ENCODE measurements at regions not wholly inside any gene's neighbourhood (a gene's known extent, or its start where the extent isn't known, plus 50 kb on each side); places are given as distances from the start of the nearest gene placed in this dataset.
"Not testable (repeated sequence)": the region's sequence is repeated elsewhere in the genome, so short reads cannot be mapped to it uniquely, and the experiment has no call there.

DNA sequence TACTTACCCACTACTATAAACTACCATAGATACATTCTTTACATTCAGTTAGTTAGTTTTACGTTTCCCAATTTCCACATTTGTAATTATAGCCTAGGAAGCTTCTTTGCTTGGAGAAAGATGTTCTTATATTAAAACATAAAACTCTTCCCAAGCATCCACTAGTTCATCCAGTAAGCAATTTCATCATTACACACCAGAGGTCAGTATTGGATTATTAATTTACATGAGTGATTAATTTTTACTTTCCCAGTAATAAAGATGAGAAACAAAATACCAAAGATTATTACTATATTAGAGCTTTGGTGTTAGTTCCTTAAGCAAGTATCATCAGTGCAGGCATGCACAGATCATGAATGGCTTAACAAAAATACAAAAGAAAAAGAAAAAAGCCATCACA lies 518.4 kb downstream of the TUBA3C start:
- TF ChIP-seq, protein P1, sequence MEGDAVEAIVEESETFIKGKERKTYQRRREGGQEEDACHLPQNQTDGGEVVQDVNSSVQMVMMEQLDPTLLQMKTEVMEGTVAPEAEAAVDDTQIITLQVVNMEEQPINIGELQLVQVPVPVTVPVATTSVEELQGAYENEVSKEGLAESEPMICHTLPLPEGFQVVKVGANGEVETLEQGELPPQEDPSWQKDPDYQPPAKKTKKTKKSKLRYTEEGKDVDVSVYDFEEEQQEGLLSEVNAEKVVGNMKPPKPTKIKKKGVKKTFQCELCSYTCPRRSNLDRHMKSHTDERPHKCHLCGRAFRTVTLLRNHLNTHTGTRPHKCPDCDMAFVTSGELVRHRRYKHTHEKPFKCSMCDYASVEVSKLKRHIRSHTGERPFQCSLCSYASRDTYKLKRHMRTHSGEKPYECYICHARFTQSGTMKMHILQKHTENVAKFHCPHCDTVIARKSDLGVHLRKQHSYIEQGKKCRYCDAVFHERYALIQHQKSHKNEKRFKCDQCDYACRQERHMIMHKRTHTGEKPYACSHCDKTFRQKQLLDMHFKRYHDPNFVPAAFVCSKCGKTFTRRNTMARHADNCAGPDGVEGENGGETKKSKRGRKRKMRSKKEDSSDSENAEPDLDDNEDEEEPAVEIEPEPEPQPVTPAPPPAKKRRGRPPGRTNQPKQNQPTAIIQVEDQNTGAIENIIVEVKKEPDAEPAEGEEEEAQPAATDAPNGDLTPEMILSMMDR (IDR thresholded peaks at IDR 0.05; ENCODE audit: low read length): not testable (repeated sequence)
- not testable (repeated sequence) for TF ChIP-seq EZH2 (IDR thresholded peaks at IDR 0.05; ENCODE audit: borderline replicate concordance, low read length)
